Activated T-helper 1 cell treated with anti-CD3 and anti-CD28 coated beads, Interleukin-12 subunit alpha, Interleukin-12 subunit beta, Interleukin-2, Interleukin-4 antibody, amounts not matched to agents 30 ng/mL and 10 ng/mL and 1 ng/mL, durations not matched to agents 14 hours and 24 hours and 36 hours (primary cell): ENCODE measurements at regions not wholly inside any gene's neighbourhood (a gene's known extent, or its start where the extent isn't known, plus 50 kb on each side); places are given as distances from the start of the nearest gene placed in this dataset.
A peak's percentile ranks its signal among the peaks of the same experiment; 100 is the strongest.
"Not testable (repeated sequence)": the region's sequence is repeated elsewhere in the genome, so short reads cannot be mapped to it uniquely, and the experiment has no call there.

Experiments used
- DNase-seq: peaks from one replicate; pipeline ENCODE4 v3.0.0; 2021; ENCODE audit warnings: low spot score
- H3K27ac Mint-ChIP-seq: one replicate; pipeline ENCODE4 v1.8.0; 2021; ENCODE audit warnings: mild to moderate bottlenecking, mixed read lengths
- H3K27me3 Mint-ChIP-seq: one replicate; pipeline ENCODE4 v1.8.0; 2022; ENCODE audit warnings: mild to moderate bottlenecking, moderate library complexity, mixed read lengths; ENCODE audit not compliant: insufficient read depth
- H3K36me3 Mint-ChIP-seq: one replicate; pipeline ENCODE4 v1.8.0; 2021; ENCODE audit warnings: low read depth, mixed read lengths
- H3K4me1 Mint-ChIP-seq: one replicate; pipeline ENCODE4 v1.8.0; 2021; ENCODE audit warnings: low read depth, mixed read lengths
- H3K4me3 Mint-ChIP-seq: one replicate; pipeline ENCODE4 v1.8.0; 2021; ENCODE audit warnings: mild to moderate bottlenecking, moderate library complexity, mixed read lengths
- H3K9me3 Mint-ChIP-seq: one replicate; pipeline ENCODE4 v1.8.0; 2021; ENCODE audit warnings: mixed read lengths
- intact Hi-C: fragments of 100-400 bp; cut with micrococcal nuclease; formaldehyde crosslinking; loops from one replicate; pipeline ENCODE4 v1.15.1; 2024

GRCh38 chr17:47066841-47067682 is 88.0 kb upstream of the RPRML start:
- Mint-ChIP-seq H3K36me3 (peaks cover 11% of the 10 kb centered on the region), H3K27ac (peak overlapping the region; percentile 93), H3K27me3 (no peaks in the 10 kb centered on the region), H3K4me3 (peak overlapping the region; percentile 94), H3K4me1 (peaks cover 34% of the 10 kb centered on the region), H3K9me3 (peaks cover 2% of the 10 kb centered on the region)
- DNase-seq = peak; percentile 63
- intact Hi-C loops = loop anchor here (1.0 to 5.0 kb wide), 4 partner anchors 34 to 145 kb away; partner anchors contain the start of gene GOSR2

DNA sequence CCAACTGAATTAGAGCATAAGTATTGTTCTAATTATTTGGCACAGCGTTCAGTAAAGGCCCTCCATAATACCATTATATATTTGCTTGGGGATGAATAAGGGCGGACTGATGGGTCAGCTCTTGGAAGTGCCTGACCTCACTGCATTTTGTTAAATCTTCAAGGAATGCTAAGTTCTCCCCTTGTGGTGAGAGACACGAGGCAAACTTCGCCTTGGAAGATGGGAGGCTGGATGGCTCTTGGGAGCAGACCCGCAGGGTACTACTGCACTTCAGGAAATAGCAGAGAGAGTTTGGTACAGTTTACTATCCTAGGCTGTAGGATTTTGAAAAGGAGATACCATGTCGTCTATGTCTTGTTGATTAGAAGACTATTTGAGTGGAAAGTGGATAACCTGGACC is 87.0 kb upstream of the RPRML start:
- peak overlapping the region; percentile 93 for H3K27ac Mint-ChIP-seq
- intact Hi-C loops = loop anchor here (2.0 to 5.0 kb wide), 3 partner anchors 35 to 144 kb away; partner anchors contain the start of gene GOSR2
- DNase-seq = no peak
- H3K36me3 Mint-ChIP-seq = peaks cover 11% of the 10 kb centered on the region
- peaks cover 2% of the 10 kb centered on the region for H3K9me3 Mint-ChIP-seq
- H3K4me1 Mint-ChIP-seq = peaks cover 29% of the 10 kb centered on the region
- peak overlapping the region; percentile 94 for H3K4me3 Mint-ChIP-seq
- H3K27me3 Mint-ChIP-seq = no peaks in the 10 kb centered on the region

DNA sequence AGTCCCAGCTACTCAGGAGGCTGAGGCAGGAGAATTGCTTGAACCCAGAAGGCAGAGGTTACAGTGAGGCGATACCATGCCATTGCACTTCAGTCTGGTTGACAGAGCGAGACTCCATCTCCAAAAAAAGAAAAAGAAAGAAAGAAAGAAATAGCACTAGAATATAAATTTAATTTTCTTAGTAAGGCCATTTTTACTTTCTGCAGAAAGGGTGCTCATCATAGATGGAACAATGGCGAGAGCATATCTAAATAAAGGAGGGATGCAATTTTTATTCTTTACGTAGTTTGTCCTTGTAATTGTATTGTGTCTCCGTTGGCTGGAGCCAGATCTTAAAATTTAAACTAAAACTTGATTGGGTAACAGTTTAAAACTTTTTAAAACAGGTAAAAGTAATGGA is 85.6 kb upstream of the RPRML start:
- no peak for DNase-seq
- no peak overlapping the region for H3K27ac Mint-ChIP-seq
- H3K9me3 Mint-ChIP-seq = peaks cover 2% of the 10 kb centered on the region
- H3K36me3 Mint-ChIP-seq = peaks cover 11% of the 10 kb centered on the region
- peak overlapping the region; percentile 25 for H3K4me3 Mint-ChIP-seq
- intact Hi-C loops = loop anchor here (5.0 kb wide), 1 partner anchor 142 kb away; the partner anchor contains the start of gene GOSR2
- H3K27me3 Mint-ChIP-seq = no peaks in the 10 kb centered on the region
- peaks cover 25% of the 10 kb centered on the region for H3K4me1 Mint-ChIP-seq

- intact Hi-C loops = no loop called here
- Mint-ChIP-seq H3K36me3 (peaks cover 8% of the 10 kb centered on the region), H3K27ac (no peak overlapping the region), H3K4me3 (no peak overlapping the region), H3K9me3 (peaks cover 2% of the 10 kb centered on the region), H3K4me1 (peaks cover 19% of the 10 kb centered on the region), H3K27me3 (no peaks in the 10 kb centered on the region)
- DNase-seq = no peak
Observed at GRCh38 chr17:47063475-47063874, 84.4 kb upstream of the RPRML start.

DNA sequence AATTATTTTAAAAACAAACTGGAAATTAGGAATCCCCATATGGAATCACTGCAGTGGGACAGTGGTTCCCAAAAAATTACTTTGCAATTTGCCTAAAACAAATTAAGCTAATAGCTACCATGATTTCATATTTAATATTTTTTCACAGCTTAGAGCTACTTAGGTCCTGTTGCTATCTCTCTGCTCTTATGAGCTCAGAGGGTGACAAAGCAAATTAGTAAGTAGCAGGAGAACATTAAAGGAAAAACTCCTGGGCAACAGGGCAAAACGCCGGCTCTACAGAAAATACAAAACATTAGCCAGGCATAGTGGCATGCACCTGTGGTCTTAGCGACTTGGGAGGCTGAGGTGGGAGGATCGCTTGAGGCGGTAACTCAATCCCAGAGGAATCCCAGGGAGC is 83.8 kb upstream of the RPRML start:
- intact Hi-C loops, H3K4me3 Mint-ChIP-seq, H3K9me3 Mint-ChIP-seq, DNase-seq, H3K36me3 Mint-ChIP-seq, H3K27me3 Mint-ChIP-seq, H3K27ac Mint-ChIP-seq: not testable (repeated sequence)
- H3K4me1 Mint-ChIP-seq = peaks cover 16% of the 10 kb centered on the region

DNA sequence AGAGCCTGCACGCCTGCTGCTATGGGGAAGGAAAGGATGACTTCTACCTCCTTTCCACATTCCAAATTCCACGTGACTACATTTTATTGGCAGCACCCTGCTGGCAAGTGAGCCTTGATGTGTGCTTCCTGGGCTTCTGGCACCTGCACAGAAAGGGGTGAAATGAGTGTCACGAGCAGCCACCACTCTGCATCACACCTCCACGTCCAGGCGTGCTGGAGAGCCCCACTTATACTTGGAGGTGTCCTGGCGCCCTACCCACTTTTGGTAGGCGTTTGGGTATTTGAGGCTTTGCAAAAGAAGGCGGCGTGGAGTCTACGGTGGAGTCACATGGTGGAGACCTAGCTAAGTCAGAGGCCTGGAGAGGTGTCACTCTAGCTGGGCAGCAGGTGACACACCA is 81.0 kb upstream of the RPRML start:
- H3K4me1 Mint-ChIP-seq, DNase-seq, H3K4me3 Mint-ChIP-seq, H3K27ac Mint-ChIP-seq, H3K9me3 Mint-ChIP-seq, intact Hi-C loops, H3K27me3 Mint-ChIP-seq: not testable (repeated sequence)
- peaks cover 14% of the 10 kb centered on the region for H3K36me3 Mint-ChIP-seq

GRCh38 chr17:47057830-47058229 is 78.8 kb upstream of the RPRML start:
- Mint-ChIP-seq H3K4me3 (no peak overlapping the region), H3K27ac (no peak overlapping the region), H3K36me3 (peaks cover 19% of the 10 kb centered on the region), H3K9me3 (no peaks in the 10 kb centered on the region), H3K4me1 (no peaks in the 10 kb centered on the region), H3K27me3 (no peaks in the 10 kb centered on the region)
- no peak for DNase-seq
- intact Hi-C loops = no loop called here

- H3K4me3 Mint-ChIP-seq, H3K4me1 Mint-ChIP-seq, intact Hi-C loops, H3K27me3 Mint-ChIP-seq, DNase-seq, H3K9me3 Mint-ChIP-seq, H3K27ac Mint-ChIP-seq: not testable (repeated sequence)
- H3K36me3 Mint-ChIP-seq = peaks cover 22% of the 10 kb centered on the region
Observed at GRCh38 chr17:47057279-47057678, 78.2 kb upstream of the RPRML start.

GRCh38 chr17:47056687-47057086 is 77.6 kb upstream of the RPRML start:
- H3K4me3 Mint-ChIP-seq, DNase-seq, intact Hi-C loops, H3K27me3 Mint-ChIP-seq, H3K4me1 Mint-ChIP-seq, H3K27ac Mint-ChIP-seq, H3K9me3 Mint-ChIP-seq: not testable (repeated sequence)
- H3K36me3 Mint-ChIP-seq = peaks cover 23% of the 10 kb centered on the region
